ENCODE measurements at regions not wholly inside any gene's neighbourhood (a gene's known extent, or its start where the extent isn't known, plus 50 kb on each side); places are given as distances from the start of the nearest gene placed in this dataset.
A peak's percentile ranks its signal among the peaks of the same experiment; 100 is the strongest.

GRCh38 chr1:170789063-170789462, 125.1 kb downstream of the PRRX1 start:
- Histone ChIP-seq H3K4me1 (ENCODE audit: control insufficient read depth, insufficient read depth, low read length) (no peaks in the 10 kb centered on the region), H4K20me1 (ENCODE audit: control insufficient read depth, insufficient read depth) (no peaks in the 10 kb centered on the region), H3K79me2 (ENCODE audit: control insufficient read depth, insufficient read depth, low read length) (no peaks in the 10 kb centered on the region), H2AFZ (ENCODE audit: control insufficient read depth, low read depth, low read length) (no peak overlapping the region), H3K9ac (ENCODE audit: control insufficient read depth, insufficient read depth, low read length) (no peak overlapping the region), H3K27me3 (replicated peaks in 1 of 2; ENCODE audit: control insufficient read depth in 2 of 2, insufficient read depth in 2 of 2, low read length in 1 of 2) (no peaks in the 10 kb centered on the region), H3K4me3 (no peak overlapping the region), H3K9me3 (replicated peaks; ENCODE audit: control insufficient read depth, insufficient read depth, low read length) (no peaks in the 10 kb centered on the region), H3K36me3 (ENCODE audit: control insufficient read depth in 2 of 2, insufficient read depth in 2 of 2, low read length in 1 of 2) (no peaks in the 10 kb centered on the region), H3K27ac (ENCODE audit: control insufficient read depth, insufficient read depth) (no peak overlapping the region), H3K4me2 (ENCODE audit: control insufficient read depth, insufficient read depth) (no peak overlapping the region)
- POLR2A ChIA-PET: no interaction called here
- ATAC-seq (peak; percentile 26; the same call in 2 of the 3 replicates), FAIRE-seq (no peak), DNase-seq (ENCODE audit: low read depth, low spot score) (no peak)
- in situ Hi-C loops (cut with MboI): no loop called here
- no TSS peak for BruUV-seq (replicated peaks)
- TF ChIP-seq MEF2B (IDR thresholded peaks at IDR 0.05; ENCODE audit: partially characterized antibody, poor library complexity, severe bottlenecking): peak; percentile 50
- peak in 1 of 2 experiments; percentile 18; a peak in 1 of 4 replicates for TF ChIP-seq BHLHE40 (IDR thresholded peaks at IDR 0.05; ENCODE audit: borderline replicate concordance in 1 of 2, low read depth in 2 of 2, low read length in 1 of 2)
- no peak for TF ChIP-seq ATF2 (IDR thresholded peaks at IDR 0.05; ENCODE audit: low read length)
- TF ChIP-seq RAD51 (IDR thresholded peaks at IDR 0.05): peak; percentile 55; the same call in 1 of the 2 replicates
- CTCF ChIA-PET: no interaction called here
- WGBS (ENCODE audit: insufficient coverage, insufficient replicate concordance, low lambda C conversion rate, missing lambda C conversion rate): 0% methylated on average over 2 of the region's 2 CpGs
- intact Hi-C loops (cut with micrococcal nuclease; ENCODE audit: unreplicated experiment): no loop called here
- RAD21 ChIA-PET (ENCODE audit: unreplicated experiment): no interaction called here
- SMC1A ChIA-PET (ENCODE audit: uncharacterized antibody, unreplicated experiment): interaction anchor here (1.4 kb wide), 1 partner anchor 62 kb away, joined by 3 read pairs; no protein-coding TSS in a partner anchor

- no peaks in the 10 kb centered on the region for H3K36me3 ChIP-seq (ENCODE audit: control insufficient read depth in 2 of 2, insufficient read depth in 2 of 2, low read length in 1 of 2)
- in situ Hi-C loops (cut with MboI): no loop called here
- DNase-seq (ENCODE audit: low read depth, low spot score): no peak
- SMC1A ChIA-PET (ENCODE audit: uncharacterized antibody, unreplicated experiment): interaction anchor here (0.6 to 1.5 kb wide), 9 partner anchors 15 to 138 kb away, joined by 3 to 6 read pairs (median 3); no protein-coding TSS in a partner anchor
- no peaks in the 10 kb centered on the region for H3K4me1 ChIP-seq (ENCODE audit: control insufficient read depth, insufficient read depth, low read length)
- no peaks in the 10 kb centered on the region for H3K79me2 ChIP-seq (ENCODE audit: control insufficient read depth, insufficient read depth, low read length)
- no peak overlapping the region for H3K27ac ChIP-seq (ENCODE audit: control insufficient read depth, insufficient read depth)
- POLR2A ChIA-PET: no interaction called here
- H2AFZ ChIP-seq (ENCODE audit: control insufficient read depth, low read depth, low read length): no peak overlapping the region
- TF ChIP-seq STAT3 (IDR thresholded peaks at IDR 0.05; ENCODE audit: low read depth, low read length) (no peak), MEF2A (IDR thresholded peaks at IDR 0.05; ENCODE audit: insufficient read depth, low read depth, low read length) (no peak), HSF1 (IDR thresholded peaks at IDR 0.05; ENCODE audit: low read depth, low read length) (no peak), LARP7 (IDR thresholded peaks at IDR 0.05) (no peak)
- H3K4me2 ChIP-seq (ENCODE audit: control insufficient read depth, insufficient read depth): no peak overlapping the region
- no peaks in the 10 kb centered on the region for H3K9me3 ChIP-seq (replicated peaks; ENCODE audit: control insufficient read depth, insufficient read depth, low read length)
- H3K9ac ChIP-seq (ENCODE audit: control insufficient read depth, insufficient read depth, low read length): no peak overlapping the region
- no peaks in the 10 kb centered on the region for H3K27me3 ChIP-seq (replicated peaks in 1 of 2; ENCODE audit: control insufficient read depth in 2 of 2, insufficient read depth in 2 of 2, low read length in 1 of 2)
- BruUV-seq (replicated peaks): no TSS peak
- no peak overlapping the region for H3K4me3 ChIP-seq
- intact Hi-C loops (cut with micrococcal nuclease; ENCODE audit: unreplicated experiment): no loop called here
- no peak for ATAC-seq
- no peaks in the 10 kb centered on the region for H4K20me1 ChIP-seq (ENCODE audit: control insufficient read depth, insufficient read depth)
- RAD21 ChIA-PET (ENCODE audit: unreplicated experiment): interaction anchor here (0.8 to 1.3 kb wide), 3 partner anchors 64 to 140 kb away, joined by 3 read pairs; no protein-coding TSS in a partner anchor
- FAIRE-seq: no peak
- 25% methylated on average over 2 of the region's 2 CpGs for WGBS (ENCODE audit: insufficient coverage, insufficient replicate concordance, low lambda C conversion rate, missing lambda C conversion rate)
- CTCF ChIA-PET: interaction anchor here (0.9 to 1.1 kb wide), 3 partner anchors 51 to 139 kb away, joined by 3 read pairs; no protein-coding TSS in a partner anchor
These were observed 126.2 kb downstream of the PRRX1 start for GRCh38 chr1:170790175-170790574.
